ENCODE measurements at regions not wholly inside any gene's neighbourhood (a gene's known extent, or its start where the extent isn't known, plus 50 kb on each side); places are given as distances from the start of the nearest gene placed in this dataset.
A peak's percentile ranks its signal among the peaks of the same experiment; 100 is the strongest.

DNA sequence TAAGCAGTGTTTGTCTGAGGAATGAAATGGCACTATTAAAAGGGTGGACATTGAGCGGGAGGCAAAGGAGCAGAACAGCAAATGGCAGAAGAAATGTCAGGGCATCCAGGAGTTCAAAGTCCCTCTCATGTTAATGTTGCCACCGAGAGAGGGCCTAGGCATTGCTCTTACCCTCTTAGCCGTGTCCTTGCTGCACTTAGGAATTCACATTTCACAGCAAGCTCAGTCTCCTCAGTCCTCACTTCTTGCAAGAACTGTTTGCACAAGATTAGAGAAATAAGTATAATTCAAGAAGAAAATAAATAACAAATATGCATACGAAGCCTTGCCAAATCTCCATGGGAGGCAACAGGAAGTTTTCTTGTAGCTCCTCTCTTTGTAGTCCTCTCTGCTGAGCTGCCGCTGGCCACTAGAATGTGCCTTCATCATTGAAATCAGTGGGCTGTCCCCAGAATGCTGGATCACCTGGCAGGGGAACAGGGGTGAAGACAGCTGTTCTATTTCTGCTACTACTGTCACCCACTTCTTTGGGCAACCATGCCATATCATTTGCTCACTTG lies 205.8 kb downstream of the ZNF326 start:
- no peak for DNase-seq (ENCODE audit: low read depth)
- TF ChIP-seq, protein P1, sequence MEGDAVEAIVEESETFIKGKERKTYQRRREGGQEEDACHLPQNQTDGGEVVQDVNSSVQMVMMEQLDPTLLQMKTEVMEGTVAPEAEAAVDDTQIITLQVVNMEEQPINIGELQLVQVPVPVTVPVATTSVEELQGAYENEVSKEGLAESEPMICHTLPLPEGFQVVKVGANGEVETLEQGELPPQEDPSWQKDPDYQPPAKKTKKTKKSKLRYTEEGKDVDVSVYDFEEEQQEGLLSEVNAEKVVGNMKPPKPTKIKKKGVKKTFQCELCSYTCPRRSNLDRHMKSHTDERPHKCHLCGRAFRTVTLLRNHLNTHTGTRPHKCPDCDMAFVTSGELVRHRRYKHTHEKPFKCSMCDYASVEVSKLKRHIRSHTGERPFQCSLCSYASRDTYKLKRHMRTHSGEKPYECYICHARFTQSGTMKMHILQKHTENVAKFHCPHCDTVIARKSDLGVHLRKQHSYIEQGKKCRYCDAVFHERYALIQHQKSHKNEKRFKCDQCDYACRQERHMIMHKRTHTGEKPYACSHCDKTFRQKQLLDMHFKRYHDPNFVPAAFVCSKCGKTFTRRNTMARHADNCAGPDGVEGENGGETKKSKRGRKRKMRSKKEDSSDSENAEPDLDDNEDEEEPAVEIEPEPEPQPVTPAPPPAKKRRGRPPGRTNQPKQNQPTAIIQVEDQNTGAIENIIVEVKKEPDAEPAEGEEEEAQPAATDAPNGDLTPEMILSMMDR (IDR thresholded peaks at IDR 0.05; ENCODE audit: insufficient read depth, low read depth, low read length, missing control alignments): no peak
- H3K4me3 ChIP-seq (ENCODE audit: low read length): no peak overlapping the region

DNA sequence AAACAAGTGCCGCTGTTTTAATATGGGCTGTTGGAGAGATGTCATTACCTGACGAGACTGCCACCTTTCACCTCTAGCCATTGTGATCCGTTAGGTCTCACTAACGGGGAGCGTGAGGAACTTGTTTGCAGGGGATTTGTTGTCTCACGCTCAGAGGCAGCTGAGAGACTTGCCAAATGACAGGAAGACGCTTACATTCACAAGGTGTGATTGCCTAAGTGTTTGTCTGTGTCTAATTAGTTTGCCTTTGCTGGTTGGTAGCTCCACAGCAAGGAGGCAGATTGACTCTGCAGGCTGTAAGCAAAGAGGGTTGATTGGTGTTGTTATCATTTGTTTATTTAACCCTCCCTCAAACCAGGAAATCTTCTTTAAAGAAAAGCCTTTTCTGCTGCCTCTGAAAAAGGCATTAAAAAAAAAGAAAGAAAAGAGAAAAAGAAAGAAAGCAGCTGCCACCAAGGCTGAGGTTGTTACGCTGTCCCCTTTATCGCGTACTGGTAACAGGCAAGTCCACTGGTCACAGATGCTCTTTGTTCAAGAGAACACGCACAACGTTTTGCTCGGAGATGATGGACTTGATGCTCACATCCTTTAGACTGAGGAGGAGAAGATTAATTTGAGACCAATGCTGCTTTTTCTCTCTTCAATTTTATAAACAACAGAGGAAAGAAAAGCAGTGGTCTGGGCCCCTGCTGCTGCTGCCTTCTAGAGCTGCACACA lies 203.9 kb downstream of the ZNF326 start:
- TF ChIP-seq, protein P1 (IDR thresholded peaks at IDR 0.05; ENCODE audit: insufficient read depth, low read depth, low read length, missing control alignments): no peak
- no peak overlapping the region for H3K4me3 ChIP-seq (ENCODE audit: low read length)
- DNase-seq (ENCODE audit: low read depth): peak; percentile 48

DNA sequence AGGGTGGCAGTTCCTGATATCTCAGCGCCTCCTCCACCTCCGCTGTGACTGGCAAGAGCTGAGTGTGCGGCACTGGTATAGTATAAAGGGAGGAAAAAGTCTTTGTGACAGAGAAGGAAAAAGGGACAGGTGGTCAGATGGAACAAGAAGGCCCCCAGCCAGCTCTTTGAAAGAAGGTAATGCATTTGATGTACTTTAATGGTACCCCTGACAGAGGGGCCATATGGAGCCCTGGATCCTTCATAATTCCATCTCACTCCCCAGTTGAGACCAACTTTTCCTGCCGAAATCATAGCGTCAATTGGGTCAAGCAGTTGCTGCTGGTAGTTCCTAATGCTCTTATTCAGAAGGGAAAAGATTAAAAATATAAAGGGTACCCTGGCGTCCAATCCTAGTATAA lies 198.2 kb downstream of the ZNF326 start:
- TF ChIP-seq, protein P1 (IDR thresholded peaks at IDR 0.05; ENCODE audit: insufficient read depth, low read depth, low read length, missing control alignments): no peak

DNA sequence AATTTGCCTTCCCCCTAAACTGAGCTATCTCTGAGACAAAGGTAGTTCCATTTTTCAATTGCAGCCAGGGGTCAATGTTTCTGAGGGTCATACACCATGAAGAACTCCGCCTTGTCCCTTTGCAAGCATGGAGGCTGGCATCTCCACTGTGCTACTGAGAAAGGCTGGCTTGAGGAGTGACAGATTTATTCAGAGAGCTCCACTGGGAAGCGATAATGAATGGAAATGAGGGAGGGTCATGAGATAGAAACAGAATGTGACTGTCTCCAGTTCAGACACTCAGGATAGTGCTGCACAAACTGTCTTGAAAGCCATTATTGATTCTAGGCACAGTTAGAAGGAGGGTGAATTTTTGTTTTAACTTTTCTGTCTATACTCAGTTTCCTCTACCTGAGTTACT lies 197.5 kb downstream of the ZNF326 start:
- TF ChIP-seq, protein P1 (IDR thresholded peaks at IDR 0.05; ENCODE audit: insufficient read depth, low read depth, low read length, missing control alignments): no peak
- H3K4me3 ChIP-seq (ENCODE audit: low read length): no peak overlapping the region
- no peak for DNase-seq (ENCODE audit: low read depth)

More for the DNA sequence above, 198.2 kb downstream of the ZNF326 start:
- DNase-seq (ENCODE audit: low read depth): no peak
- no peak overlapping the region for H3K4me3 ChIP-seq (ENCODE audit: low read length)

DNA sequence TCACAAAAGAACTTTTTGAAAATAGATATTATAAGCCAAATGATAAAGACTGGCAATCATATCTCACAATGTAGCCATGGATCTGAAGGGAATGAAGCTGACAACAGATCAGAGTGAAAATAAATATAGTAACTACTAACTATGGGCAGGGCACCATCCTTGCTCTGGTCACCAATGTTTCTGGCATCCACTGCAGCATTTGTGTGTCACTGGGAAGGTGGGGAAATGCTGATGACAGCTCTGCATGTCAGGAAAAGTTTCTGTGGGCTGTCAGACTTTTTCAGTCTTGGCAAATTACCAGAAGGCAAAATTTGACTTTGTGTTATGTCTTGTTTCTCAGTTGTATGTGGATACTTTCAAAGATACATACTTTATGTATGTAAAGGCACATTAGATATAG lies 195.6 kb downstream of the ZNF326 start:
- no peak for DNase-seq (ENCODE audit: low read depth)

DNA sequence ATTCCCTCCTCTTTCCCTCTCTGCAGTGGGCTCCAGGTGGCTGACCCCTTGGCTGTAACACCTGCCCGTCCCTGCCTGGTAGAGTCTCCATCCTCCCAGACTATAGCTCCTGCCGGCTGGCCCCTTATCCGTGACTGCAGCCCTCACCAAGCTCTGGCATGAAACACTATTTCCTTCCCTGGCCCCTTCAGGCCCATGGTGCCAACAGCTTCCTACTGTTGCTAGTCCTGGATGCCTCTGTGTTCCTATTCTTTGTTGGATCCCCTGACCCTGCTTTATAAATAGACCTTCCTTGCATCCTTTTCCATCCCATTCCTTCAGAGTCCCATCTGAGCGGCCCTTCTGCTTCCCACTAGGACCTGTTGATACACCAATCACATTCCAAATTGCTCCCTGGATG lies 195.0 kb downstream of the ZNF326 start:
- no peak for DNase-seq (ENCODE audit: low read depth)
- TF ChIP-seq, protein P1 (IDR thresholded peaks at IDR 0.05; ENCODE audit: insufficient read depth, low read depth, low read length, missing control alignments): no peak
- no peak overlapping the region for H3K4me3 ChIP-seq (ENCODE audit: low read length)

More for the DNA sequence above, 195.6 kb downstream of the ZNF326 start:
- no peak overlapping the region for H3K4me3 ChIP-seq (ENCODE audit: low read length)
- TF ChIP-seq, protein P1 (IDR thresholded peaks at IDR 0.05; ENCODE audit: insufficient read depth, low read depth, low read length, missing control alignments): no peak

DNA sequence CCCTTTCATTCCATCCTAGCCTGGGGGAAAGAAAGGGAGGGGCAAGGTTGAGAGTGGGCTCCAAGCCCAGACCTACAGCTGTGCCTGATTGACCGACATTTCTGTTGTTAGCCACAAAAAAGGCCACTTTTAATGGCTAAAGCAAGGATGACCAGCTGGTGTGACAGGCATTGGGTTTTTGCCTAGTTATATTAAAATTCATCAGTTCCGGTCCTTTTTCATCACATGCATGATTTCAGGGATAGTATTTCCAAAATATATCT lies 192.3 kb downstream of the ZNF326 start:
- TF ChIP-seq, protein P1 (IDR thresholded peaks at IDR 0.05; ENCODE audit: insufficient read depth, low read depth, low read length, missing control alignments): no peak
- no peak overlapping the region for H3K4me3 ChIP-seq (ENCODE audit: low read length)
- no peak for DNase-seq (ENCODE audit: low read depth)

Measured in epithelial cell of esophagus (primary cell).